Bronchial epithelial cell (primary cell): ENCODE measurements at regions not wholly inside any gene's neighbourhood (a gene's known extent, or its start where the extent isn't known, plus 50 kb on each side); places are given as distances from the start of the nearest gene placed in this dataset.
A peak's percentile ranks its signal among the peaks of the same experiment; 100 is the strongest.

Source experiments
- DNase-seq: peaks from one replicate; pipeline ENCODE4 v3.0.0-alpha.2; 2010; ENCODE audit warnings: low read depth
- FAIRE-seq: peaks from 2 replicates; lab custom pipeline; 2011; peaks lifted over from hg19 to GRCh38; lab: Jason Lieb, UNC
- H3K27me3 ChIP-seq: 2 replicates; pipeline ENCODE4 v1.5.1; 2011; ENCODE audit warnings: low read length; ENCODE audit not compliant: control insufficient read depth, insufficient read depth
- H3K36me3 ChIP-seq: 2 replicates; pipeline ENCODE4 v1.5.1; 2011; ENCODE audit warnings: low read length; ENCODE audit not compliant: control insufficient read depth, insufficient read depth
- H3K4me3 ChIP-seq: 2 replicates; pipeline ENCODE4 v1.5.1; 2011; ENCODE audit warnings: mild to moderate bottlenecking, low read depth, low read length, control low read depth
- CTCF ChIP-seq: IDR thresholded peaks from 2 replicates; pipeline ENCODE4 v1.5.1; 2011; ENCODE audit warnings: mild to moderate bottlenecking, moderate library complexity, low read length, control low read depth, inconsistent platforms; ENCODE audit not compliant: insufficient read depth, severe bottlenecking

GRCh38 chrX:23575281-23575680 lies 92.0 kb upstream of the PRDX4 start:
- Histone ChIP-seq H3K4me3 (no peak overlapping the region), H3K36me3 (no peaks in the 10 kb centered on the region), H3K27me3 (no peaks in the 10 kb centered on the region)
- FAIRE-seq (no peak), DNase-seq (peak; percentile 15)
- no peak for TF ChIP-seq CTCF

- no peak for FAIRE-seq
- DNase-seq: peak; percentile 32
- no peak for TF ChIP-seq CTCF
Observed at GRCh38 chrX:23578079-23578478, 89.2 kb upstream of the PRDX4 start.

GRCh38 chrX:23589496-23589895 lies 77.8 kb upstream of the PRDX4 start:
- Histone ChIP-seq H3K27me3 (no peaks in the 10 kb centered on the region), H3K4me3 (no peak overlapping the region), H3K36me3 (no peaks in the 10 kb centered on the region)
- FAIRE-seq: no peak
- TF ChIP-seq CTCF: no peak
- DNase-seq: no peak

More at GRCh38 chrX:23578079-23578478, 89.2 kb upstream of the PRDX4 start:
- no peaks in the 10 kb centered on the region for H3K27me3 ChIP-seq
- no peak overlapping the region for H3K4me3 ChIP-seq
- no peaks in the 10 kb centered on the region for H3K36me3 ChIP-seq

- Histone ChIP-seq H3K27me3 (no peaks in the 10 kb centered on the region), H3K4me3 (no peak overlapping the region), H3K36me3 (no peaks in the 10 kb centered on the region)
- no peak for DNase-seq
- TF ChIP-seq CTCF: no peak
- FAIRE-seq: no peak
Observed at GRCh38 chrX:23592741-23593140, 74.6 kb upstream of the PRDX4 start.

- H3K27me3 ChIP-seq: no peaks in the 10 kb centered on the region
- TF ChIP-seq CTCF: no peak
- FAIRE-seq (peak; percentile 62), DNase-seq (no peak)
- no peaks in the 10 kb centered on the region for H3K36me3 ChIP-seq
- no peak overlapping the region for H3K4me3 ChIP-seq
Observed at GRCh38 chrX:23598575-23598974, 68.7 kb upstream of the PRDX4 start.

GRCh38 chrX:23603501-23603900 lies 63.8 kb upstream of the PRDX4 start:
- TF ChIP-seq CTCF: no peak
- H3K4me3 ChIP-seq: no peak overlapping the region
- FAIRE-seq (no peak), DNase-seq (no peak)
- H3K27me3 ChIP-seq: no peaks in the 10 kb centered on the region
- no peaks in the 10 kb centered on the region for H3K36me3 ChIP-seq
